T-helper 1 cell treated with Interleukin-12 subunit alpha and Interleukin-12 subunit beta and Interleukin-4 antibody, amounts not matched to agents 30 μg/mL and 1 μg/mL, for 36 hours (primary cell): ENCODE measurements at regions not wholly inside any gene's neighbourhood (a gene's known extent, or its start where the extent isn't known, plus 50 kb on each side); places are given as distances from the start of the nearest gene placed in this dataset.

ENCODE experiments used
- H3K27ac Mint-ChIP-seq: one replicate; pipeline ENCODE4 v1.8.0; 2021; ENCODE audit warnings: mild to moderate bottlenecking, mixed read lengths
- H3K27me3 Mint-ChIP-seq: one replicate; pipeline ENCODE4 v1.8.0; 2021; ENCODE audit warnings: low read depth, mixed read lengths
- H3K36me3 Mint-ChIP-seq: one replicate; pipeline ENCODE4 v1.8.0; 2021; ENCODE audit warnings: low read depth, mixed read lengths
- H3K4me1 Mint-ChIP-seq: one replicate; pipeline ENCODE4 v1.8.0; 2021; ENCODE audit warnings: low read depth, mixed read lengths
- H3K4me3 Mint-ChIP-seq: one replicate; pipeline ENCODE4 v1.8.0; 2021; ENCODE audit warnings: mild to moderate bottlenecking, moderate library complexity, mixed read lengths
- H3K9me3 Mint-ChIP-seq: one replicate; pipeline ENCODE4 v1.8.0; 2021; ENCODE audit warnings: mixed read lengths

- Mint-ChIP-seq H3K27ac (no peak overlapping the region), H3K27me3 (no peaks in the 10 kb centered on the region), H3K4me3 (no peak overlapping the region), H3K9me3 (peaks cover 4% of the 10 kb centered on the region), H3K4me1 (no peaks in the 10 kb centered on the region), H3K36me3 (no peaks in the 10 kb centered on the region)
These were observed 682.9 kb upstream of the PTBP2 start for GRCh38 chr1:96038636-96039035.

GRCh38 chr1:96039910-96040309 is 681.7 kb upstream of the PTBP2 start:
- no peak overlapping the region for H3K27ac Mint-ChIP-seq
- H3K4me3 Mint-ChIP-seq: no peak overlapping the region
- H3K36me3 Mint-ChIP-seq: no peaks in the 10 kb centered on the region
- H3K4me1 Mint-ChIP-seq: no peaks in the 10 kb centered on the region
- peaks cover 4% of the 10 kb centered on the region for H3K9me3 Mint-ChIP-seq
- no peaks in the 10 kb centered on the region for H3K27me3 Mint-ChIP-seq

- Mint-ChIP-seq H3K4me1 (no peaks in the 10 kb centered on the region), H3K27ac (no peak overlapping the region), H3K9me3 (peaks cover 4% of the 10 kb centered on the region), H3K27me3 (no peaks in the 10 kb centered on the region), H3K36me3 (no peaks in the 10 kb centered on the region), H3K4me3 (no peak overlapping the region)
These were observed 680.1 kb upstream of the PTBP2 start for GRCh38 chr1:96041470-96041869.

- H3K27me3 Mint-ChIP-seq: no peaks in the 10 kb centered on the region
These were observed 672.9 kb upstream of the PTBP2 start for GRCh38 chr1:96048572-96049212.

GRCh38 chr1:96049759-96050409 is 671.7 kb upstream of the PTBP2 start:
- Mint-ChIP-seq H3K4me1 (no peaks in the 10 kb centered on the region), H3K4me3 (no peak overlapping the region), H3K27ac (no peak overlapping the region), H3K9me3 (peaks cover 12% of the 10 kb centered on the region), H3K27me3 (no peaks in the 10 kb centered on the region), H3K36me3 (no peaks in the 10 kb centered on the region)

More at GRCh38 chr1:96048572-96049212, 672.9 kb upstream of the PTBP2 start:
- H3K4me1 Mint-ChIP-seq: no peaks in the 10 kb centered on the region
- no peaks in the 10 kb centered on the region for H3K36me3 Mint-ChIP-seq
- peaks cover 3% of the 10 kb centered on the region for H3K9me3 Mint-ChIP-seq
- H3K27ac Mint-ChIP-seq: no peak overlapping the region
- no peak overlapping the region for H3K4me3 Mint-ChIP-seq

GRCh38 chr1:96059276-96059675 is 662.3 kb upstream of the PTBP2 start:
- peaks cover 12% of the 10 kb centered on the region for H3K9me3 Mint-ChIP-seq
- H3K4me1 Mint-ChIP-seq: no peaks in the 10 kb centered on the region
- H3K36me3 Mint-ChIP-seq: no peaks in the 10 kb centered on the region
- H3K27ac Mint-ChIP-seq: no peak overlapping the region
- no peak overlapping the region for H3K4me3 Mint-ChIP-seq
- no peaks in the 10 kb centered on the region for H3K27me3 Mint-ChIP-seq

- Mint-ChIP-seq H3K4me3 (no peak overlapping the region), H3K27me3 (no peaks in the 10 kb centered on the region), H3K9me3 (peaks cover 8% of the 10 kb centered on the region), H3K36me3 (no peaks in the 10 kb centered on the region), H3K27ac (no peak overlapping the region), H3K4me1 (no peaks in the 10 kb centered on the region)
These were observed 661.8 kb upstream of the PTBP2 start for GRCh38 chr1:96059736-96060135.

- peaks cover 6% of the 10 kb centered on the region for H3K9me3 Mint-ChIP-seq
- H3K4me1 Mint-ChIP-seq: no peaks in the 10 kb centered on the region
- no peak overlapping the region for H3K27ac Mint-ChIP-seq
- no peak overlapping the region for H3K4me3 Mint-ChIP-seq
- H3K36me3 Mint-ChIP-seq: no peaks in the 10 kb centered on the region
- H3K27me3 Mint-ChIP-seq: no peaks in the 10 kb centered on the region
These were observed 661.0 kb upstream of the PTBP2 start for GRCh38 chr1:96060621-96061020.

GRCh38 chr1:96072021-96072420 is 649.6 kb upstream of the PTBP2 start:
- Mint-ChIP-seq H3K27me3 (no peaks in the 10 kb centered on the region), H3K9me3 (peaks cover 3% of the 10 kb centered on the region), H3K27ac (no peak overlapping the region), H3K4me1 (no peaks in the 10 kb centered on the region), H3K36me3 (no peaks in the 10 kb centered on the region), H3K4me3 (no peak overlapping the region)

GRCh38 chr1:96073100-96073499 is 648.5 kb upstream of the PTBP2 start:
- Mint-ChIP-seq H3K4me3 (no peak overlapping the region), H3K4me1 (no peaks in the 10 kb centered on the region), H3K9me3 (peaks cover 3% of the 10 kb centered on the region), H3K36me3 (no peaks in the 10 kb centered on the region), H3K27ac (no peak overlapping the region), H3K27me3 (no peaks in the 10 kb centered on the region)

GRCh38 chr1:96074422-96074821 is 647.2 kb upstream of the PTBP2 start:
- Mint-ChIP-seq H3K9me3 (peaks cover 3% of the 10 kb centered on the region), H3K27me3 (no peaks in the 10 kb centered on the region), H3K4me3 (no peak overlapping the region), H3K4me1 (no peaks in the 10 kb centered on the region), H3K36me3 (no peaks in the 10 kb centered on the region), H3K27ac (no peak overlapping the region)

- Mint-ChIP-seq H3K4me3 (no peak overlapping the region), H3K36me3 (no peaks in the 10 kb centered on the region), H3K27ac (no peak overlapping the region), H3K4me1 (no peaks in the 10 kb centered on the region), H3K27me3 (no peaks in the 10 kb centered on the region), H3K9me3 (peaks cover 3% of the 10 kb centered on the region)
These were observed 646.6 kb upstream of the PTBP2 start for GRCh38 chr1:96074876-96075577.

- H3K4me3 Mint-ChIP-seq: no peak overlapping the region
- peaks cover 3% of the 10 kb centered on the region for H3K9me3 Mint-ChIP-seq
- H3K27ac Mint-ChIP-seq: no peak overlapping the region
- no peaks in the 10 kb centered on the region for H3K4me1 Mint-ChIP-seq
- no peaks in the 10 kb centered on the region for H3K27me3 Mint-ChIP-seq
- H3K36me3 Mint-ChIP-seq: no peaks in the 10 kb centered on the region
These were observed 645.7 kb upstream of the PTBP2 start for GRCh38 chr1:96075704-96076455.

GRCh38 chr1:96076589-96076988 is 645.0 kb upstream of the PTBP2 start:
- peaks cover 3% of the 10 kb centered on the region for H3K9me3 Mint-ChIP-seq
- H3K36me3 Mint-ChIP-seq: no peaks in the 10 kb centered on the region
- H3K27me3 Mint-ChIP-seq: no peaks in the 10 kb centered on the region
- no peak overlapping the region for H3K27ac Mint-ChIP-seq
- H3K4me3 Mint-ChIP-seq: no peak overlapping the region
- H3K4me1 Mint-ChIP-seq: no peaks in the 10 kb centered on the region
